Glutamatergic neuron (in vitro differentiated cells): ENCODE measurements at regions not wholly inside any gene's neighbourhood (a gene's known extent, or its start where the extent isn't known, plus 50 kb on each side); places are given as distances from the start of the nearest gene placed in this dataset.

Source experiments
- DNase-seq: peaks from one replicate; pipeline ENCODE4 v3.0.0; 2022
- H3K27ac Mint-ChIP-seq: one replicate; pipeline ENCODE4 v1.8.0; 2020; ENCODE audit warnings: mild to moderate bottlenecking, mixed read lengths, inconsistent platforms; ENCODE audit not compliant: unreplicated experiment
- H3K27me3 Mint-ChIP-seq: one replicate; pipeline ENCODE4 v1.8.0; 2020; ENCODE audit warnings: mild to moderate bottlenecking, moderate library complexity, mixed read lengths, inconsistent platforms; ENCODE audit not compliant: unreplicated experiment
- H3K36me3 Mint-ChIP-seq: one replicate; pipeline ENCODE4 v1.8.0; 2020; ENCODE audit warnings: mild to moderate bottlenecking, mixed read lengths, inconsistent platforms; ENCODE audit not compliant: unreplicated experiment
- H3K4me1 Mint-ChIP-seq: one replicate; pipeline ENCODE4 v1.8.0; 2020; ENCODE audit warnings: mild to moderate bottlenecking, low read depth, mixed read lengths, inconsistent platforms; ENCODE audit not compliant: unreplicated experiment
- H3K4me3 Mint-ChIP-seq: one replicate; pipeline ENCODE4 v1.8.0; 2020; ENCODE audit warnings: mild to moderate bottlenecking, mixed read lengths, inconsistent platforms; ENCODE audit not compliant: unreplicated experiment
- H3K9me3 Mint-ChIP-seq: one replicate; pipeline ENCODE4 v1.8.0; 2020; ENCODE audit warnings: mild to moderate bottlenecking, moderate library complexity, mixed read lengths, inconsistent platforms; ENCODE audit not compliant: unreplicated experiment
- CTCF ChIP-seq: fragments of 200-600 bp; sonication (generic); IDR thresholded peaks from one replicate; pipeline ENCODE4 v1.5.0; 2021; ENCODE audit not compliant: partially characterized antibody, unreplicated experiment

GRCh38 chr12:25828188-25828587 lies 130.3 kb upstream of the RASSF8 start:
- DNase-seq = no peak

GRCh38 chr12:25829192-25829591 lies 129.3 kb upstream of the RASSF8 start:
- Mint-ChIP-seq H3K36me3 (no peaks in the 10 kb centered on the region), H3K4me3 (no peak overlapping the region), H3K9me3 (no peaks in the 10 kb centered on the region), H3K27ac (no peak overlapping the region), H3K27me3 (no peaks in the 10 kb centered on the region), H3K4me1 (peaks cover 31% of the 10 kb centered on the region)
- no peak for DNase-seq
- TF ChIP-seq CTCF = no peak

More at GRCh38 chr12:25828188-25828587, 130.3 kb upstream of the RASSF8 start:
- Mint-ChIP-seq H3K27ac (no peak overlapping the region), H3K4me3 (no peak overlapping the region), H3K36me3 (no peaks in the 10 kb centered on the region), H3K9me3 (peaks cover 3% of the 10 kb centered on the region), H3K4me1 (peaks cover 31% of the 10 kb centered on the region), H3K27me3 (no peaks in the 10 kb centered on the region)
- TF ChIP-seq CTCF = no peak

- Mint-ChIP-seq H3K27me3 (no peaks in the 10 kb centered on the region), H3K36me3 (no peaks in the 10 kb centered on the region), H3K4me1 (peaks cover 21% of the 10 kb centered on the region), H3K27ac (no peak overlapping the region), H3K4me3 (no peak overlapping the region), H3K9me3 (no peaks in the 10 kb centered on the region)
- DNase-seq = no peak
- no peak for TF ChIP-seq CTCF
Measured at GRCh38 chr12:25830456-25830855, 128.0 kb upstream of the RASSF8 start.

GRCh38 chr12:25833657-25834056 lies 124.8 kb upstream of the RASSF8 start:
- H3K27ac Mint-ChIP-seq = no peak overlapping the region
- peaks cover 10% of the 10 kb centered on the region for H3K4me1 Mint-ChIP-seq
- H3K4me3 Mint-ChIP-seq = no peak overlapping the region
- H3K36me3 Mint-ChIP-seq = no peaks in the 10 kb centered on the region
- no peaks in the 10 kb centered on the region for H3K9me3 Mint-ChIP-seq
- DNase-seq = no peak
- TF ChIP-seq CTCF = no peak
- no peaks in the 10 kb centered on the region for H3K27me3 Mint-ChIP-seq

GRCh38 chr12:25835385-25835784 lies 123.1 kb upstream of the RASSF8 start:
- no peak for TF ChIP-seq CTCF
- H3K27me3 Mint-ChIP-seq = no peaks in the 10 kb centered on the region
- H3K4me3 Mint-ChIP-seq = no peak overlapping the region
- no peaks in the 10 kb centered on the region for H3K9me3 Mint-ChIP-seq
- H3K4me1 Mint-ChIP-seq = peaks cover 2% of the 10 kb centered on the region
- DNase-seq = no peak
- H3K36me3 Mint-ChIP-seq = no peaks in the 10 kb centered on the region
- H3K27ac Mint-ChIP-seq = no peak overlapping the region
